HepG2 (cell line): ENCODE measurements at regions not wholly inside any gene's neighbourhood (a gene's known extent, or its start where the extent isn't known, plus 50 kb on each side); places are given as distances from the start of the nearest gene placed in this dataset.

Experiments used
- FOXM1 ChIP-seq: sonication (generic); formaldehyde crosslinking; IDR thresholded peaks from 2 replicates; pipeline ENCODE4 v1.5.0; 2020; ENCODE audit warnings: missing genetic modification reagents
- KLF15 ChIP-seq: sonication (generic); formaldehyde crosslinking; IDR thresholded peaks from 2 replicates; pipeline ENCODE4 v1.8.1; 2023; ENCODE audit warnings: borderline replicate concordance, mild to moderate bottlenecking, inconsistent platforms, missing genetic modification reagents, mixed read lengths
- RAD21 ChIP-seq: fragments of 450-650 bp; formaldehyde crosslinking; IDR thresholded peaks from 2 replicates; pipeline ENCODE4 v1.5.0; 2020; ENCODE audit warnings: mild to moderate bottlenecking
- ZNF225 ChIP-seq: sonication (generic); formaldehyde crosslinking; IDR thresholded peaks from 2 replicates; pipeline ENCODE4 v1.4.0; 2020; ENCODE audit warnings: mild to moderate bottlenecking, missing genetic modification reagents
- ZNF234 ChIP-seq: sonication (generic); formaldehyde crosslinking; conservative IDR thresholded peaks from 2 replicates; pipeline ENCODE4 v1.5.1; 2020; ENCODE audit warnings: mild to moderate bottlenecking, missing genetic modification reagents
- ZNF354B ChIP-seq: sonication (generic); formaldehyde crosslinking; IDR thresholded peaks from 2 replicates; pipeline ENCODE4 v1.8.0; 2022; ENCODE audit warnings: mild to moderate bottlenecking, missing genetic modification reagents
- ZNF775 ChIP-seq: sonication (generic); formaldehyde crosslinking; IDR thresholded peaks from 2 replicates; pipeline ENCODE4 v1.4.0; 2020; ENCODE audit warnings: missing genetic modification reagents, mild to moderate bottlenecking, moderate library complexity, borderline replicate concordance
- TF ChIP-seq, protein P1 (sequence below): sonication (generic); formaldehyde crosslinking; conservative IDR thresholded peaks from 2 replicates; pipeline ENCODE4 v1.8.1; 2023; ENCODE audit warnings: missing genetic modification reagents
- TF ChIP-seq, protein P2 (sequence below): sonication (generic); formaldehyde crosslinking; IDR thresholded peaks from 2 replicates; pipeline ENCODE4 v1.9.0; 2022; ENCODE audit warnings: missing genetic modification reagents, mild to moderate bottlenecking, borderline replicate concordance
- TF ChIP-seq, protein P3 (sequence below): sonication (generic); formaldehyde crosslinking; IDR thresholded peaks from 2 replicates; pipeline ENCODE4 v1.4.0; 2020; ENCODE audit warnings: mild to moderate bottlenecking, missing genetic modification reagents
- TF ChIP-seq, protein P4 (sequence below): IDR thresholded peaks from 2 replicates; pipeline ENCODE4 v1.6.1; 2016; ENCODE audit warnings: mild to moderate bottlenecking

DNA sequence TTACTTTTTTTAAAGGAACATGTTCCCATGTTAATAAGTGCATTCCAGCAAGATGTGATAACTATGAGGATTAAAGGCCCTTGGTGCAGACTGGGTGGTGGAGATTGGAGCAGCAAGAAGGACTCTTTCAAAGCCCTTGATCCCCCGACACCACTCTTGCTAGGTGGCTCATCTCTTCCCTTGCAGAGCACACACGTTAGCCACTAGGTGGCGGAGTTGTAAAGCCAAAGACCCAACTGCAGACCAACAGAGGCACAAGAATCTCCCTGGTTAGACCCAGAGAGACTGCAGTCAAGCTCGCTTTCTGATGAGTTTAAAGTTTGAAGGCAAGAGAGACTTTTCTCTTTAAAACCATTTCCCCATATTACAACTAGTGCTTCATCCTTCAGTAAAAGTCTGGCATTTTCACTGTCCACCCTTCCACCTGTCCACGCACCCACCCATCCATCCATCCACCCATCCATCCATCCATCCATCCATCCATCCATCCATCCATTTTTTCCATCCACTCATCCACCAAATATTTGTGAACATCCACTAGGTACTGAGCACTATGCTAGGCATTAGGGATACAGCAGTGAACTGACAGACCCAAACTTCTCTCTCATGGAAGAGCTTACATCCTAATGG lies 226.9 kb downstream of the MSX2 start (continued):
- TF ChIP-seq KLF15 (CRISPR knock-in tag) (no peak), ZNF225 (CRISPR knock-in tag) (no peak), RAD21 (CRISPR knock-in tag) (peak; percentile 70), FOXM1 (CRISPR knock-in tag) (no peak), ZNF775 (CRISPR knock-in tag) (no peak), ZNF234 (CRISPR knock-in tag) (no peak), ZNF354B (CRISPR knock-in tag) (no peak)
- TF ChIP-seq, protein P1, sequence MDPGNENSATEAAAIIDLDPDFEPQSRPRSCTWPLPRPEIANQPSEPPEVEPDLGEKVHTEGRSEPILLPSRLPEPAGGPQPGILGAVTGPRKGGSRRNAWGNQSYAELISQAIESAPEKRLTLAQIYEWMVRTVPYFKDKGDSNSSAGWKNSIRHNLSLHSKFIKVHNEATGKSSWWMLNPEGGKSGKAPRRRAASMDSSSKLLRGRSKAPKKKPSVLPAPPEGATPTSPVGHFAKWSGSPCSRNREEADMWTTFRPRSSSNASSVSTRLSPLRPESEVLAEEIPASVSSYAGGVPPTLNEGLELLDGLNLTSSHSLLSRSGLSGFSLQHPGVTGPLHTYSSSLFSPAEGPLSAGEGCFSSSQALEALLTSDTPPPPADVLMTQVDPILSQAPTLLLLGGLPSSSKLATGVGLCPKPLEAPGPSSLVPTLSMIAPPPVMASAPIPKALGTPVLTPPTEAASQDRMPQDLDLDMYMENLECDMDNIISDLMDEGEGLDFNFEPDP (CRISPR knock-in tag) = no peak
- TF ChIP-seq, protein P2, sequence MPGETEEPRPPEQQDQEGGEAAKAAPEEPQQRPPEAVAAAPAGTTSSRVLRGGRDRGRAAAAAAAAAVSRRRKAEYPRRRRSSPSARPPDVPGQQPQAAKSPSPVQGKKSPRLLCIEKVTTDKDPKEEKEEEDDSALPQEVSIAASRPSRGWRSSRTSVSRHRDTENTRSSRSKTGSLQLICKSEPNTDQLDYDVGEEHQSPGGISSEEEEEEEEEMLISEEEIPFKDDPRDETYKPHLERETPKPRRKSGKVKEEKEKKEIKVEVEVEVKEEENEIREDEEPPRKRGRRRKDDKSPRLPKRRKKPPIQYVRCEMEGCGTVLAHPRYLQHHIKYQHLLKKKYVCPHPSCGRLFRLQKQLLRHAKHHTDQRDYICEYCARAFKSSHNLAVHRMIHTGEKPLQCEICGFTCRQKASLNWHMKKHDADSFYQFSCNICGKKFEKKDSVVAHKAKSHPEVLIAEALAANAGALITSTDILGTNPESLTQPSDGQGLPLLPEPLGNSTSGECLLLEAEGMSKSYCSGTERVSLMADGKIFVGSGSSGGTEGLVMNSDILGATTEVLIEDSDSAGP (CRISPR knock-in tag) = no peak
- TF ChIP-seq, protein P3, sequence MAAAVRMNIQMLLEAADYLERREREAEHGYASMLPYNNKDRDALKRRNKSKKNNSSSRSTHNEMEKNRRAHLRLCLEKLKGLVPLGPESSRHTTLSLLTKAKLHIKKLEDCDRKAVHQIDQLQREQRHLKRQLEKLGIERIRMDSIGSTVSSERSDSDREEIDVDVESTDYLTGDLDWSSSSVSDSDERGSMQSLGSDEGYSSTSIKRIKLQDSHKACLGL (CRISPR knock-in tag) = no peak
- TF ChIP-seq, protein P4, sequence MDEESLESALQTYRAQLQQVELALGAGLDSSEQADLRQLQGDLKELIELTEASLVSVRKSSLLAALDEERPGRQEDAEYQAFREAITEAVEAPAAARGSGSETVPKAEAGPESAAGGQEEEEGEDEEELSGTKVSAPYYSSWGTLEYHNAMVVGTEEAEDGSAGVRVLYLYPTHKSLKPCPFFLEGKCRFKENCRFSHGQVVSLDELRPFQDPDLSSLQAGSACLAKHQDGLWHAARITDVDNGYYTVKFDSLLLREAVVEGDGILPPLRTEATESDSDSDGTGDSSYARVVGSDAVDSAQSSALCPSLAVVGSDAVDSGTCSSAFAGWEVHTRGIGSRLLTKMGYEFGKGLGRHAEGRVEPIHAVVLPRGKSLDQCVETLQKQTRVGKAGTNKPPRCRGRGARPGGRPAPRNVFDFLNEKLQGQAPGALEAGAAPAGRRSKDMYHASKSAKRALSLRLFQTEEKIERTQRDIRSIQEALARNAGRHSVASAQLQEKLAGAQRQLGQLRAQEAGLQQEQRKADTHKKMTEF = no peak
